ENCODE measurements at regions not wholly inside any gene's neighbourhood (a gene's known extent, or its start where the extent isn't known, plus 50 kb on each side); places are given as distances from the start of the nearest gene placed in this dataset.
A peak's percentile ranks its signal among the peaks of the same experiment; 100 is the strongest.

GRCh38 chr15:47470983-47471382 is 246.3 kb upstream of the SEMA6D start:
- DNase-seq (ENCODE audit: low read depth in 2 of 3, low spot score in 2 of 3): no peak

- no peak for DNase-seq (ENCODE audit: low read depth in 2 of 3, low spot score in 2 of 3)
Measured at GRCh38 chr15:47473106-47473725, 244.1 kb upstream of the SEMA6D start.

- DNase-seq (ENCODE audit: low read depth in 2 of 3, low spot score in 2 of 3): no peak
Measured at GRCh38 chr15:47473832-47474231, 243.5 kb upstream of the SEMA6D start.

- DNase-seq (ENCODE audit: low read depth in 2 of 3, low spot score in 2 of 3): no peak
Measured at GRCh38 chr15:47475336-47475735, 242.0 kb upstream of the SEMA6D start.

GRCh38 chr15:47477341-47477740 is 240.0 kb upstream of the SEMA6D start:
- DNase-seq (ENCODE audit: low read depth in 2 of 3, low spot score in 2 of 3): no peak

GRCh38 chr15:47484059-47484458 is 233.2 kb upstream of the SEMA6D start:
- DNase-seq (ENCODE audit: low read depth in 2 of 3, low spot score in 2 of 3): no peak

GRCh38 chr15:47484997-47485396 is 232.3 kb upstream of the SEMA6D start:
- no peak for DNase-seq (ENCODE audit: low read depth in 2 of 3, low spot score in 2 of 3)

- DNase-seq (ENCODE audit: low read depth in 2 of 3, low spot score in 2 of 3): no peak
Measured at GRCh38 chr15:47485419-47485818, 231.9 kb upstream of the SEMA6D start.

GRCh38 chr15:47486040-47486439 is 231.3 kb upstream of the SEMA6D start:
- DNase-seq (ENCODE audit: low read depth in 2 of 3, low spot score in 2 of 3): no peak

- no peak for DNase-seq (ENCODE audit: low read depth in 2 of 3, low spot score in 2 of 3)
Measured at GRCh38 chr15:47492195-47492594, 225.1 kb upstream of the SEMA6D start.

- no peak for DNase-seq (ENCODE audit: low read depth in 2 of 3, low spot score in 2 of 3)
Measured at GRCh38 chr15:47493357-47494247, 223.7 kb upstream of the SEMA6D start.

- no peak for DNase-seq (ENCODE audit: low read depth in 2 of 3, low spot score in 2 of 3)
Measured at GRCh38 chr15:47496343-47497185, 220.7 kb upstream of the SEMA6D start.

GRCh38 chr15:47500842-47501241 is 216.5 kb upstream of the SEMA6D start:
- no peak for DNase-seq (ENCODE audit: low read depth in 2 of 3, low spot score in 2 of 3)

GRCh38 chr15:47502041-47502440 is 215.3 kb upstream of the SEMA6D start:
- no peak for DNase-seq (ENCODE audit: low read depth in 2 of 3, low spot score in 2 of 3)

GRCh38 chr15:47503876-47504275 is 213.4 kb upstream of the SEMA6D start:
- no peak for DNase-seq (ENCODE audit: low read depth in 2 of 3, low spot score in 2 of 3)

- peak in 1 of 3 donors; percentile 56 for DNase-seq (ENCODE audit: low read depth in 2 of 3, low spot score in 2 of 3)
Measured at GRCh38 chr15:47504624-47505256, 212.6 kb upstream of the SEMA6D start.

GRCh38 chr15:47505712-47506328 is 211.5 kb upstream of the SEMA6D start:
- no peak for DNase-seq (ENCODE audit: low read depth in 2 of 3, low spot score in 2 of 3)

- DNase-seq (ENCODE audit: low read depth in 2 of 3, low spot score in 2 of 3): peak in 1 of 3 donors; percentile 35
Measured at GRCh38 chr15:47506329-47507100, 210.8 kb upstream of the SEMA6D start.

GRCh38 chr15:47507221-47507985 is 209.9 kb upstream of the SEMA6D start:
- DNase-seq (ENCODE audit: low read depth in 2 of 3, low spot score in 2 of 3): no peak
